MV-4-11 (cell line): ENCODE measurements at regions not wholly inside any gene's neighbourhood (a gene's known extent, or its start where the extent isn't known, plus 50 kb on each side); places are given as distances from the start of the nearest gene placed in this dataset.

Experiments used
- DNase-seq: peaks from one replicate; lab custom pipeline; 2025; lab: John Stamatoyannopoulos, UW

GRCh38 chr6:141451511-141452353 lies 681.0 kb upstream of the GJE1 start:
- DNase-seq = no peak

GRCh38 chr6:141451181-141451510 lies 681.6 kb upstream of the GJE1 start:
- DNase-seq = no peak

- DNase-seq = no peak
Measured at GRCh38 chr6:141445928-141446628, 686.6 kb upstream of the GJE1 start.

GRCh38 chr6:141443668-141444289 lies 688.9 kb upstream of the GJE1 start:
- DNase-seq = no peak

GRCh38 chr6:141443032-141443431 lies 689.7 kb upstream of the GJE1 start:
- DNase-seq = no peak

- no peak for DNase-seq
Measured at GRCh38 chr6:141439513-141439912, 693.2 kb upstream of the GJE1 start.

- DNase-seq = no peak
Measured at GRCh38 chr6:141437685-141438084, 695.0 kb upstream of the GJE1 start.

GRCh38 chr6:141437011-141437410 lies 695.7 kb upstream of the GJE1 start:
- DNase-seq = no peak

GRCh38 chr6:141426400-141426980 lies 706.2 kb upstream of the GJE1 start:
- DNase-seq = no peak

GRCh38 chr6:141421378-141421777 lies 711.3 kb upstream of the GJE1 start:
- no peak for DNase-seq

- DNase-seq = no peak
Measured at GRCh38 chr6:141418076-141418475, 714.6 kb upstream of the GJE1 start.

GRCh38 chr6:141415896-141416295 lies 716.8 kb upstream of the GJE1 start:
- DNase-seq = no peak

- DNase-seq = no peak
Measured at GRCh38 chr6:141413196-141413595, 719.5 kb upstream of the GJE1 start.

- DNase-seq = no peak
Measured at GRCh38 chr6:141406761-141407160, 726.0 kb upstream of the GJE1 start.

- no peak for DNase-seq
Measured at GRCh38 chr6:141403827-141404226, 728.9 kb upstream of the GJE1 start.

- no peak for DNase-seq
Measured at GRCh38 chr6:141403103-141403502, 729.6 kb upstream of the GJE1 start.

GRCh38 chr6:141402489-141402888 lies 730.2 kb upstream of the GJE1 start:
- no peak for DNase-seq

- no peak for DNase-seq
Measured at GRCh38 chr6:141401851-141402250, 730.9 kb upstream of the GJE1 start.

GRCh38 chr6:141401168-141401567 lies 731.6 kb upstream of the GJE1 start:
- DNase-seq = no peak

- no peak for DNase-seq
Measured at GRCh38 chr6:141398949-141399348, 733.8 kb upstream of the GJE1 start.

GRCh38 chr6:141395443-141396008 lies 737.2 kb upstream of the GJE1 start:
- no peak for DNase-seq

- no peak for DNase-seq
Measured at GRCh38 chr6:141394565-141395051, 738.1 kb upstream of the GJE1 start.
